SU-DHL-6 (cell line): ENCODE measurements at regions not wholly inside any gene's neighbourhood (a gene's known extent, or its start where the extent isn't known, plus 50 kb on each side); places are given as distances from the start of the nearest gene placed in this dataset.

Experiments
- H2AFZ ChIP-seq: fragments of 200-600 bp; sonication (generic); 2 replicates; pipeline ENCODE4 v1.6.1; 2014; ENCODE audit warnings: low read depth, mild to moderate bottlenecking, moderate library complexity, mixed read lengths, antibody characterized with exemption, low read length; ENCODE audit not compliant: severe bottlenecking
- H3F3A ChIP-seq: fragments of 200-600 bp; shearing (Covaris generic); 2 replicates; pipeline ENCODE4 v1.6.0; 2016; ENCODE audit warnings: antibody characterized with exemption, mild to moderate bottlenecking; ENCODE audit not compliant: insufficient read depth
- H3K27ac ChIP-seq: fragments of 200-600 bp; sonication (generic); 2 replicates; pipeline ENCODE4 v1.5.1; 2016; ENCODE audit warnings: low read depth, mild to moderate bottlenecking, low read length, moderate library complexity, mixed read lengths
- H3K27me3 ChIP-seq: fragments of 200-600 bp; sonication (generic), shearing (Covaris generic); 2 replicates; pipeline ENCODE4 v1.6.0; 2014; ENCODE audit warnings: mild to moderate bottlenecking, low read length
- H3K36me3 ChIP-seq: fragments of 200-600 bp; sonication (generic); 2 replicates; pipeline ENCODE4 v1.6.1; 2014; ENCODE audit warnings: mild to moderate bottlenecking, low read length, mixed read lengths
- H3K4me2 ChIP-seq: fragments of 300-600, 200-600 bp; shearing (Covaris generic), sonication (generic); 2 replicates; pipeline ENCODE4 v1.6.0; 2014; ENCODE audit warnings: low read length, low read depth, mild to moderate bottlenecking; ENCODE audit not compliant: poor library complexity, severe bottlenecking
- H3K4me3 ChIP-seq: fragments of 200-600 bp; sonication (generic); 2 replicates; pipeline ENCODE4 v1.5.1; 2014; ENCODE audit warnings: antibody characterized with exemption, low read length, mild to moderate bottlenecking, mixed read lengths; ENCODE audit not compliant: insufficient read depth, poor library complexity, severe bottlenecking
- H3K79me2 ChIP-seq: fragments of 200-600 bp; sonication (generic); 2 replicates; pipeline ENCODE4 v1.6.1; 2014; ENCODE audit warnings: mild to moderate bottlenecking, low read length, moderate library complexity; ENCODE audit not compliant: insufficient read depth
- H3K9ac ChIP-seq: fragments of 200-600 bp; sonication (generic); 2 replicates; pipeline ENCODE4 v1.7.0; 2014; ENCODE audit warnings: mild to moderate bottlenecking, low read length
- H3K9me2 ChIP-seq: fragments of 200-600 bp; sonication (generic); replicated peaks from 2 replicates; pipeline ENCODE4 v1.6.1; 2014; ENCODE audit warnings: low read length; ENCODE audit not compliant: insufficient read depth
- H3K9me3 ChIP-seq: fragments of 200-600 bp; sonication (generic); 2 replicates; pipeline ENCODE4 v1.6.1; 2014; ENCODE audit warnings: low read length, mixed read lengths; ENCODE audit not compliant: insufficient read depth
- H4K20me1 ChIP-seq: fragments of 200-600 bp; sonication (generic); 2 replicates; pipeline ENCODE4 v1.6.1; 2014; ENCODE audit warnings: low read depth, mild to moderate bottlenecking, antibody characterized with exemption, low read length, moderate library complexity, mixed read lengths
- EZH2phosphoT487 ChIP-seq: fragments of 200-600 bp; sonication (generic), shearing (Covaris generic); conservative IDR thresholded peaks from 2 replicates; pipeline ENCODE4 v1.6.1; 2018; ENCODE audit warnings: mild to moderate bottlenecking, antibody characterized with exemption, low read length, moderate library complexity, mixed read lengths
- TF ChIP-seq, protein P1 (sequence below): fragments of 200-600 bp; sonication (generic); IDR thresholded peaks from one replicate; pipeline ENCODE4 v1.5.1; 2017; ENCODE audit warnings: antibody characterized with exemption, mild to moderate bottlenecking, low read length, moderate library complexity; ENCODE audit not compliant: insufficient read depth, poor library complexity, severe bottlenecking

DNA sequence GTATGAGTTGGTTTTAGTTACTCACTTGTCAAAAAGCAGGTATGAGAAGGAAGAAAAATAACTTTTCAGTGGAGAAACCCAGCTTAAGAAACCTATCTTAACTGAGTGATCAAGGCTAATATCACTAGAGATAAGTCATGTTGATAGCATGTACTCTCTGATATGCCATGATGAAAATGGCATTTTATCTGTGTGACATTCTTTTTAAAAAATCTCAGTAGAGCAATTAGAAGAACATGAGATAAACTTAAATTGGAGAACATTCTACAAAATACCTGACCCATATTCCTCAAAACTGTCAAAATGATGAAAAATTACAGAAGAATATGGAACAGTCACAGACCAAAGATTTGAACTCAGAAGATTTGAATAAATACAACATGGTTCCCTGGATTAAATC, 912.4 kb upstream of the ATXN7L3B start:
- Histone ChIP-seq H3K79me2 (no peaks in the 10 kb centered on the region), H3K4me3 (no peak overlapping the region), H3K4me2 (no peak overlapping the region), H3F3A (no peaks in the 10 kb centered on the region), H3K27ac (no peak overlapping the region), H3K9me3 (no peaks in the 10 kb centered on the region), H4K20me1 (no peaks in the 10 kb centered on the region), H2AFZ (no peak overlapping the region), H3K27me3 (no peaks in the 10 kb centered on the region), H3K9ac (no peak overlapping the region), H3K36me3 (no peaks in the 10 kb centered on the region), H3K9me2 (no peaks in the 10 kb centered on the region)
- TF ChIP-seq EZH2phosphoT487, result no peak
- TF ChIP-seq, protein P1, sequence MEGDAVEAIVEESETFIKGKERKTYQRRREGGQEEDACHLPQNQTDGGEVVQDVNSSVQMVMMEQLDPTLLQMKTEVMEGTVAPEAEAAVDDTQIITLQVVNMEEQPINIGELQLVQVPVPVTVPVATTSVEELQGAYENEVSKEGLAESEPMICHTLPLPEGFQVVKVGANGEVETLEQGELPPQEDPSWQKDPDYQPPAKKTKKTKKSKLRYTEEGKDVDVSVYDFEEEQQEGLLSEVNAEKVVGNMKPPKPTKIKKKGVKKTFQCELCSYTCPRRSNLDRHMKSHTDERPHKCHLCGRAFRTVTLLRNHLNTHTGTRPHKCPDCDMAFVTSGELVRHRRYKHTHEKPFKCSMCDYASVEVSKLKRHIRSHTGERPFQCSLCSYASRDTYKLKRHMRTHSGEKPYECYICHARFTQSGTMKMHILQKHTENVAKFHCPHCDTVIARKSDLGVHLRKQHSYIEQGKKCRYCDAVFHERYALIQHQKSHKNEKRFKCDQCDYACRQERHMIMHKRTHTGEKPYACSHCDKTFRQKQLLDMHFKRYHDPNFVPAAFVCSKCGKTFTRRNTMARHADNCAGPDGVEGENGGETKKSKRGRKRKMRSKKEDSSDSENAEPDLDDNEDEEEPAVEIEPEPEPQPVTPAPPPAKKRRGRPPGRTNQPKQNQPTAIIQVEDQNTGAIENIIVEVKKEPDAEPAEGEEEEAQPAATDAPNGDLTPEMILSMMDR, result no peak

DNA sequence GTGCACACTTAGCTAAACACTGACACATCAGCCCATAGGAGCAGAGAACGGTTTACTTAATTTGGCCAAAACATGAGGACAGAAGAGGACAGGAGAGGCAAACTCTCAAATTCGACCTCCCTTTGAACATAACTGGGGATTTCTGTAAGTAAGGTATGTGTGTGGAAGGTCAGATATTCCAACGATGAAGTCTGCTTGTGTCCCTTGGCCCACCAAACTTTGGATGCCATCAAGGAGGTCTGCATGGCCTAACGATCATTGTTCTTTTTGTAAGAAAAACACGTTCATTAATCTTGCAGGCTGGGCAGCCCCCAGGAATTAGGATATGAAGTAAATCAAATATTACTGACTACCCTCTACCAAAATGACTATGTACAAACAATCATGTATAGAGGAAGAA, 908.5 kb upstream of the ATXN7L3B start:
- Histone ChIP-seq H3K9me3 (no peaks in the 10 kb centered on the region), H3K36me3 (no peaks in the 10 kb centered on the region), H3K79me2 (no peaks in the 10 kb centered on the region), H3K9ac (no peak overlapping the region), H3K4me2 (no peak overlapping the region), H3K27ac (no peak overlapping the region), H3K27me3 (no peaks in the 10 kb centered on the region), H3K4me3 (no peak overlapping the region), H3K9me2 (no peaks in the 10 kb centered on the region), H3F3A (no peaks in the 10 kb centered on the region), H2AFZ (no peak overlapping the region), H4K20me1 (no peaks in the 10 kb centered on the region)
- TF ChIP-seq EZH2phosphoT487, result no peak
- TF ChIP-seq, protein P1, result no peak

DNA sequence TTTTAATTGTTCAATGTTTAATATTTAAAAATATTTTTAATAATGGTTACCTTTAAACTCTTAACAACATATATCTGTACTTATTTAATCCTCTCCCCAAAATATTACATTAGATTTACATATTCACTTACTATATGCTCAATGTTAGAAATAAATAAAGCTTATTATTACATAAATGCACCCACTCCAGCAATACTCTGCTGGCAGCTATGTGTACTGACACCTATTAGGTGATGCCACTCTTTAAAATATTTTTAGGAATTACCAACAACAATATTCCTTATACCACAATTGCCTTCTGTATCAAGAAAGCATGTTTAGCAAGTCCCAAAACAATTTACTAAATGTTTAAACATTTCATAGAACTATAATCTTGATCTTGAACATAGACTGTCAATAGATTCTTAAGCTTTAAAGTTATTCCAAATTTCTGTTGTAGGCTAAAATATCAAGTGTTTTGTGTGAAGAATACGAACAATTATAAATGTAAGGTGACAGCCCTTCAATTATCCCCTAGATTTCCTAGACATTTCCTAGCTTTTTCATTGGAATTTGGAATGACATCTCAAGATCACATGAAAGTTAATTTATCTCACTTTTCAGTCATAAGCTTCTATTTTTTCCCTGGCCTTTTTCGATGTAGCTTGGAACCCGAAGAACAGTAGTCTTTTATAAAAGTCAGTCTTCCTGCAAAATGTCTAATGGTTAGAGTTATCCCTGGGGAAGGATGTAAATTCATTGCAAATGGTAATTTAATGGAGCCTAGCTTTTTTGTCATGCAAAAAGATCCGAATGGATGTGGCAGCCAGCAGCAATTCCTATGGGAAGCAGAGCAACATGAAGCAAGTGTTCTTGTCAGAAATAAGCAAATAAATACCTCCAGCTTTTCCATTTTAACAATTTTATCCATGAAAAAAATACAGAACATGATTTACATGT, 907.5 kb upstream of the ATXN7L3B start:
- H3K9me2 ChIP-seq, result no peaks in the 10 kb centered on the region
- no peaks in the 10 kb centered on the region for H3K9me3 ChIP-seq
- H3K4me2 ChIP-seq, result no peak overlapping the region
- no peak overlapping the region for H2AFZ ChIP-seq
- no peak overlapping the region for H3K9ac ChIP-seq
- no peaks in the 10 kb centered on the region for H3K79me2 ChIP-seq
- H3K27me3 ChIP-seq, result no peaks in the 10 kb centered on the region
- no peaks in the 10 kb centered on the region for H3F3A ChIP-seq
- H3K27ac ChIP-seq, result no peak overlapping the region
- H3K4me3 ChIP-seq, result no peak overlapping the region
- H4K20me1 ChIP-seq, result no peaks in the 10 kb centered on the region
- H3K36me3 ChIP-seq, result no peaks in the 10 kb centered on the region
- TF ChIP-seq, protein P1, result no peak
- no peak for TF ChIP-seq EZH2phosphoT487
